K562 (cell line): ENCODE measurements at regions not wholly inside any gene's neighbourhood (a gene's known extent, or its start where the extent isn't known, plus 50 kb on each side); places are given as distances from the start of the nearest gene placed in this dataset.

Experiments used
- ATAC-seq: fragments of 200-7000 bp; cut with Tn5 transposase; 3 replicates; pipeline ENCODE4 v1.9.1; 2020; ENCODE audit warnings: moderate library complexity
- BruUV-seq: library from RNA; stranded (reverse); fragments of 400-500 nt; replicated peaks from 2 replicates; lab custom pipeline; 2021; lab: Mats Ljungman, UMichigan
- CTCF ChIA-PET: fragments of 300-600 bp; formaldehyde crosslinking; extraction: SDS; loops from one replicate; lab custom pipeline; 2021; ENCODE audit warnings: low intra/inter-chr PET ratio; lab: Yijun Ruan, JAX
- POLR2A ChIA-PET: fragments of 300-600, 350-650 bp; sonication (Branson Sonifier 250); formaldehyde crosslinking; extraction: SDS; loops from one replicate; lab custom pipeline; 2021; ENCODE audit warnings: antibody characterized with exemption, inconsistent platforms; lab: Yijun Ruan, JAX
- DNase-seq, 4 experiments: peaks; one replicate each; pipeline versions ENCODE4 v3.0.0 to v3.0.0-alpha.2; 2011 to 2018; ENCODE audit warnings: low spot score in 3 of 4, mixed read lengths in 3 of 4; ENCODE audit errors: extremely low read depth in 1 of 4
- FAIRE-seq: peaks from 2 replicates; lab custom pipeline; 2011; peaks lifted over from hg19 to GRCh38; lab: Jason Lieb, UNC
- H2AFZ ChIP-seq: 2 replicates; pipeline ENCODE4 v1.6.0; 2011; ENCODE audit warnings: low read depth, low read length, control low read depth, inconsistent platforms
- H3K27ac ChIP-seq: fragments of 200-600 bp; 3 replicates; pipeline ENCODE4 v1.8.0; 2011; ENCODE audit warnings: low read depth, mild to moderate bottlenecking, control low read depth, inconsistent platforms, low read length, moderate library complexity, mixed read lengths; ENCODE audit errors: extremely low read depth
- H3K27me3 ChIP-seq, 2 experiments: fragments of 300-600 bp in 1 of 2; 2 replicates in 1 of 2; 3 replicates in 1 of 2; pipeline versions ENCODE4 v1.6.0 to v1.8.0; 2011; ENCODE audit warnings: inconsistent platforms in 2 of 2, low read length in 2 of 2, mild to moderate bottlenecking in 1 of 2, mixed read lengths in 1 of 2, moderate library complexity in 1 of 2; ENCODE audit not compliant: control insufficient read depth in 2 of 2, insufficient read depth in 2 of 2
- H3K36me3 ChIP-seq: fragments of 300-600 bp; 3 replicates; pipeline ENCODE4 v1.8.0; 2011; ENCODE audit warnings: mild to moderate bottlenecking, low read length, inconsistent platforms; ENCODE audit not compliant: control insufficient read depth, insufficient read depth
- H3K4me1 ChIP-seq, 2 experiments: fragments of 200-600 bp in 1 of 2; replicated peaks in 1 of 2; 2 replicates in 1 of 2; 3 replicates in 1 of 2; pipeline versions ENCODE4 v1.5.1 to v1.8.0; 2011; ENCODE audit warnings: inconsistent platforms in 2 of 2, low read length in 2 of 2, mild to moderate bottlenecking in 1 of 2, mixed read lengths in 1 of 2, moderate library complexity in 1 of 2; ENCODE audit not compliant: control insufficient read depth in 2 of 2, insufficient read depth in 2 of 2
- H3K4me2 ChIP-seq: 2 replicates; pipeline ENCODE4 v1.6.1; 2011; ENCODE audit warnings: low read length, control low read depth, inconsistent platforms, mixed read lengths; ENCODE audit not compliant: insufficient read depth
- H3K4me3 ChIP-seq: fragments of 200-600 bp; sonication (generic), shearing (Covaris generic); 2 replicates; pipeline ENCODE4 v1.5.1; 2016; ENCODE audit warnings: control low read depth, inconsistent platforms
- H3K79me2 ChIP-seq: fragments of 200-600 bp; 3 replicates; pipeline ENCODE4 v1.8.0; 2011; ENCODE audit warnings: low read length, inconsistent platforms; ENCODE audit not compliant: control insufficient read depth, insufficient read depth
- H3K9ac ChIP-seq, 2 experiments: 2 replicates each; pipeline versions ENCODE4 v1.6.0 to v1.6.1; 2011; ENCODE audit warnings: low read depth in 2 of 2, low read length in 2 of 2, control low read depth in 1 of 2, inconsistent platforms in 1 of 2, mild to moderate bottlenecking in 1 of 2, mixed read lengths in 1 of 2; ENCODE audit not compliant: insufficient read depth in 1 of 2
- H3K9me1 ChIP-seq: one replicate; pipeline ENCODE4 v1.6.0; 2011; ENCODE audit warnings: inconsistent platforms, mild to moderate bottlenecking, low read length, moderate library complexity; ENCODE audit not compliant: control insufficient read depth, insufficient read depth
- H3K9me3 ChIP-seq: replicated peaks from 2 replicates; pipeline ENCODE4 v1.5.1; 2011; ENCODE audit warnings: low read depth, low read length, inconsistent platforms; ENCODE audit not compliant: control insufficient read depth, insufficient read depth
- H4K20me1 ChIP-seq: replicated peaks from 2 replicates; pipeline ENCODE4 v1.6.1; 2011; ENCODE audit warnings: low read length, inconsistent platforms, mixed read lengths; ENCODE audit not compliant: control insufficient read depth, insufficient read depth
- DACH1 ChIP-seq: fragments of 450-650 bp; IDR thresholded peaks from 2 replicates; pipeline ENCODE4 v1.6.1; 2018; ENCODE audit not compliant: partially characterized antibody
- FOXM1 ChIP-seq, 2 experiments: fragments of 450-650 bp in 1 of 2; sonication (generic) in 1 of 2; formaldehyde crosslinking in 1 of 2; IDR thresholded peaks; 2 replicates each; pipeline versions ENCODE4 v1.6.1 to v1.9.0; 2017 to 2022; ENCODE audit warnings: low read depth in 2 of 2, mild to moderate bottlenecking in 2 of 2, missing genetic modification reagents in 1 of 2, moderate library complexity in 1 of 2
- FOXP4 ChIP-seq: sonication (generic); formaldehyde crosslinking; IDR thresholded peaks from 2 replicates; pipeline ENCODE4 v1.8.0; 2022; ENCODE audit warnings: mild to moderate bottlenecking, missing genetic modification reagents, borderline replicate concordance
- HNRNPK ChIP-seq: fragments of 200-400 bp; formaldehyde crosslinking; IDR thresholded peaks from one replicate; pipeline ENCODE4 v1.6.1; 2018; ENCODE audit warnings: mild to moderate bottlenecking, low read depth, low read length; ENCODE audit not compliant: poor library complexity, severe bottlenecking
- HNRNPUL1 ChIP-seq: fragments of 200-400 bp; formaldehyde crosslinking; IDR thresholded peaks from 2 replicates; pipeline ENCODE4 v1.6.1; 2017; ENCODE audit warnings: low read length
- MXI1 ChIP-seq: IDR thresholded peaks from 2 replicates; pipeline ENCODE4 v1.6.1; 2011; ENCODE audit warnings: low read depth, mild to moderate bottlenecking, improper control_type of control experiment, low read length
- NCOR1 ChIP-seq: fragments of 450-650 bp; IDR thresholded peaks from 2 replicates; pipeline ENCODE4 v1.6.1; 2016; ENCODE audit warnings: mild to moderate bottlenecking, moderate library complexity
- TEAD1 ChIP-seq, 2 experiments: fragments of 450-650 bp in 1 of 2; sonication (generic) in 1 of 2; formaldehyde crosslinking; IDR thresholded peaks; 2 replicates each; pipeline versions ENCODE4 v1.4.0 to v1.8.0; 2020 to 2022; ENCODE audit warnings: mild to moderate bottlenecking in 2 of 2, missing genetic modification reagents in 1 of 2
- VEZF1 ChIP-seq: fragments of 200-800 bp; sonication (Bioruptor generic); IDR thresholded peaks from 2 replicates; pipeline ENCODE4 v1.6.1; 2017; ENCODE audit warnings: missing genetic modification characterization, missing compliant biosample characterization
- ZKSCAN1 ChIP-seq: fragments of 150-350 bp; IDR thresholded peaks from 2 replicates; pipeline ENCODE4 v1.6.1; 2016; ENCODE audit warnings: low read depth, low read length
- ZNF174 ChIP-seq: fragments of 250-450 bp; sonication (Bioruptor Pico); IDR thresholded peaks from 2 replicates; pipeline ENCODE4 v1.4.0; 2020; ENCODE audit warnings: mild to moderate bottlenecking
- WGBS: fragments of 100-300 bp; shearing (Covaris generic); methylation state at CpG from one replicate; pipeline ENCODE4 v1.1.6; 2016; ENCODE audit warnings: low coverage, mixed read lengths; ENCODE audit not compliant: insufficient coverage; ENCODE audit errors: missing lambda C conversion rate; 5-methylcytosine and 5-hydroxymethylcytosine counted together
- in situ Hi-C: fragments of 300-500 bp; cut with MboI; formaldehyde crosslinking; loops from 4 replicates; pipeline ENCODE4 v1.15.0; 2018; ENCODE audit warnings: inconsistent platforms, mixed read lengths
- intact Hi-C: fragments of 100-400 bp; cut with micrococcal nuclease; formaldehyde crosslinking; loops from 2 replicates; pipeline ENCODE4 v1.14.2; 2022

- Histone ChIP-seq H3K36me3 (no peaks in the 10 kb centered on the region), H2AFZ (no peak overlapping the region), H3K27ac (no peak overlapping the region), H3K79me2 (no peaks in the 10 kb centered on the region), H3K4me3 (no peak overlapping the region), H3K9ac (no peak overlapping the region), H3K4me2 (no peak overlapping the region), H4K20me1 (no peaks in the 10 kb centered on the region), H3K27me3 (no peaks in the 10 kb centered on the region), H3K9me1 (no peaks in the 10 kb centered on the region), H3K4me1 (no peaks in the 10 kb centered on the region), H3K9me3 (no peaks in the 10 kb centered on the region)
- no peak for TF ChIP-seq FOXP4 (CRISPR knock-in tag)
- POLR2A ChIA-PET = no interaction called here
- CTCF ChIA-PET = no interaction called here
- 0% methylated on average over 2 of the region's 2 CpGs for WGBS
- in situ Hi-C loops (no loop called here), intact Hi-C loops (no loop called here)
- FAIRE-seq = no peak
- no TSS peak for BruUV-seq
- no peak for DNase-seq
- no peak for ATAC-seq
Observed at GRCh38 chr14:106606936-106607335, 1080.6 kb downstream of the TMEM121 start.

- ATAC-seq = no peak
- no peak for FAIRE-seq
- Histone ChIP-seq H3K27ac (no peak overlapping the region), H3K27me3 (no peaks in the 10 kb centered on the region), H3K4me1 (no peaks in the 10 kb centered on the region), H3K9ac (no peak overlapping the region), H3K4me2 (no peak overlapping the region)
- no peak for DNase-seq
- 3% methylated on average over 4 of the region's 4 CpGs for WGBS
- in situ Hi-C loops = no loop called here
- BruUV-seq = no TSS peak
- no peak for TF ChIP-seq MXI1
- no peak for TF ChIP-seq ZKSCAN1
- TF ChIP-seq HNRNPK = no peak
- TF ChIP-seq ZNF174 (CRISPR knock-in tag) = no peak
- no peak for TF ChIP-seq DACH1
- TF ChIP-seq HNRNPUL1 = no peak
- TF ChIP-seq FOXM1 (IDR thresholded peaks at IDR 0.05; ENCODE audit: low read depth) = no peak
- no peak for TF ChIP-seq FOXM1 (CRISPR knock-in tag; IDR thresholded peaks at IDR 0.05; ENCODE audit: low read depth)
- no peak for TF ChIP-seq NCOR1
- TF ChIP-seq VEZF1 (CRISPR knock-in tag) = no peak
- no peak for TF ChIP-seq TEAD1 (CRISPR knock-in tag; IDR thresholded peaks at IDR 0.05)
- TF ChIP-seq, all 486 proteins: peak for 0
- H2AFZ ChIP-seq = no peak overlapping the region
- H4K20me1 ChIP-seq = no peaks in the 10 kb centered on the region
- no peaks in the 10 kb centered on the region for H3K79me2 ChIP-seq
- ChIA-PET CTCF (no interaction called here), POLR2A (no interaction called here)
- H3K36me3 ChIP-seq = no peaks in the 10 kb centered on the region
- no peaks in the 10 kb centered on the region for H3K9me1 ChIP-seq
- H3K4me3 ChIP-seq = no peak overlapping the region
- intact Hi-C loops = no loop called here
- H3K9me3 ChIP-seq = no peaks in the 10 kb centered on the region
Observed at GRCh38 chr14:106610691-106611090, 1084.3 kb downstream of the TMEM121 start.
